CD4-positive, alpha-beta T cell (primary cell): ENCODE measurements at regions not wholly inside any gene's neighbourhood (a gene's known extent, or its start where the extent isn't known, plus 50 kb on each side); places are given as distances from the start of the nearest gene placed in this dataset.

ENCODE experiments used
- ATAC-seq: fragments of 200-7000 bp; cut with Tn5 transposase; one replicate; pipeline ENCODE4 v1.10.0; 2022; ENCODE audit warnings: mild to moderate bottlenecking; ENCODE audit not compliant: poor library complexity
- CTCF ChIA-PET: fragments of 350-600 bp; sonication (Branson Sonifier 250); formaldehyde crosslinking; loops from one replicate; lab custom pipeline; 2021; ENCODE audit warnings: antibody characterized with exemption, inconsistent platforms; lab: Charles Lee
- POLR2A ChIA-PET: fragments of 350-600 bp; sonication (Branson Sonifier 250); formaldehyde crosslinking; loops from one replicate; lab custom pipeline; 2021; ENCODE audit warnings: antibody characterized with exemption, inconsistent platforms; lab: Charles Lee
- DNase-seq, 14 experiments: peaks; one replicate each; pipeline ENCODE4 v3.0.0-alpha.2; 2013 to 2020; ENCODE audit warnings: mixed read lengths in 2 of 14
- H3K27ac ChIP-seq, 2 donors: one replicate each; pipeline versions ENCODE4 v1.5.1 to v1.7.0; 2013; ENCODE audit warnings: low read length in 2 of 2, low read depth in 1 of 2, mild to moderate bottlenecking in 1 of 2
- H3K27me3 ChIP-seq, 2 experiments: 1 replicate in 1 of 2; 2 replicates in 1 of 2; pipeline versions ENCODE4 v1.6.1 to v1.7.0; 2013; ENCODE audit warnings: low read length in 2 of 2, control low read depth in 1 of 2, mild to moderate bottlenecking in 1 of 2, moderate library complexity in 1 of 2; ENCODE audit not compliant: insufficient read depth in 2 of 2, control insufficient read depth in 1 of 2
- H3K36me3 ChIP-seq: one replicate; pipeline ENCODE4 v1.6.1; 2013; ENCODE audit warnings: low read length, control low read depth; ENCODE audit not compliant: insufficient read depth
- H3K4me1 ChIP-seq: one replicate; pipeline ENCODE4 v1.6.1; 2013; ENCODE audit warnings: low read length, control low read depth; ENCODE audit not compliant: insufficient read depth
- H3K4me3 ChIP-seq: one replicate; pipeline ENCODE4 v1.5.1; 2013; ENCODE audit warnings: mild to moderate bottlenecking, low read length, moderate library complexity
- H3K9me3 ChIP-seq, 2 experiments: 1 replicate in 1 of 2; 2 replicates in 1 of 2; pipeline versions ENCODE4 v1.6.1 to v1.7.0; 2013; ENCODE audit warnings: low read length in 2 of 2, mild to moderate bottlenecking in 2 of 2, control low read depth in 1 of 2, moderate library complexity in 1 of 2; ENCODE audit not compliant: control insufficient read depth in 1 of 2, insufficient read depth in 1 of 2
- H3K27ac Mint-ChIP-seq: one replicate; pipeline ENCODE4 v1.8.0; 2020; ENCODE audit warnings: mixed read lengths
- H3K27me3 Mint-ChIP-seq: one replicate; pipeline ENCODE4 v1.8.0; 2021; ENCODE audit warnings: mixed read lengths
- H3K36me3 Mint-ChIP-seq: one replicate; pipeline ENCODE4 v1.8.0; 2021; ENCODE audit warnings: low read depth, mixed read lengths
- H3K4me1 Mint-ChIP-seq: one replicate; pipeline ENCODE4 v1.8.0; 2021; ENCODE audit warnings: low read depth, mixed read lengths
- H3K4me3 Mint-ChIP-seq: one replicate; pipeline ENCODE4 v1.8.0; 2020; ENCODE audit warnings: mild to moderate bottlenecking, mixed read lengths
- H3K9me3 Mint-ChIP-seq: one replicate; pipeline ENCODE4 v1.8.0; 2020; ENCODE audit warnings: mixed read lengths
- intact Hi-C, 2 experiments: fragments of 100-400 bp; cut with DNase I in 1 of 2; cut with micrococcal nuclease in 1 of 2; formaldehyde crosslinking; loops; one replicate each; pipeline versions ENCODE4 v1.15.1 to v1.9.0; 2023 to 2025; cut with DNase I, micrococcal nuclease
- TF ChIP-seq, protein P1 (sequence below): fragments of 200-600 bp; IDR thresholded peaks from one replicate; pipeline ENCODE4 v1.8.0; 2022; ENCODE audit warnings: antibody characterized with exemption, mild to moderate bottlenecking

DNA sequence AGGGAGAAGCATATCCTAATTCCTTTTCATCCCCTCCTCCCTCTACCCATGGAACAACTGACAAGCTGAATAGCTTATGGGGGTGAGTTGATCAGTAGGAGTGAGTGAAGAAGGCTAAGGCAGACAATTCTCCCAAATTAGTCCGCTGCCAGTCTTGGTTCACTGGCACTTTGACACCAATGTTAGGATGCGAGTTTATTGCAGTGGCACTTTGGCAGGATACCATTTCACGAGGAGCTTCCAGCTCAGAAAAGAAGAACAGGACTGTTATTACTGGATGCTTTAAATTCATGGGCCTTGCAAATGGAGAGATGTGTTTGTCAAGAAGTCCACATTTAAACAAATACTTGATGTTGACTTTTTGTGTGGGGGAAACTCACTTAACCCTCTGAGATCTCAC, 427.6 kb downstream of the NR2F1-AS1 start:
- Mint-ChIP-seq H3K4me1 (no peaks in the 10 kb centered on the region), H3K36me3 (no peaks in the 10 kb centered on the region), H3K9me3 (no peaks in the 10 kb centered on the region), H3K27ac (no peak overlapping the region), H3K4me3 (no peak overlapping the region), H3K27me3 (no peaks in the 10 kb centered on the region)
- intact Hi-C loops = no loop called here
- TF ChIP-seq, protein P1, sequence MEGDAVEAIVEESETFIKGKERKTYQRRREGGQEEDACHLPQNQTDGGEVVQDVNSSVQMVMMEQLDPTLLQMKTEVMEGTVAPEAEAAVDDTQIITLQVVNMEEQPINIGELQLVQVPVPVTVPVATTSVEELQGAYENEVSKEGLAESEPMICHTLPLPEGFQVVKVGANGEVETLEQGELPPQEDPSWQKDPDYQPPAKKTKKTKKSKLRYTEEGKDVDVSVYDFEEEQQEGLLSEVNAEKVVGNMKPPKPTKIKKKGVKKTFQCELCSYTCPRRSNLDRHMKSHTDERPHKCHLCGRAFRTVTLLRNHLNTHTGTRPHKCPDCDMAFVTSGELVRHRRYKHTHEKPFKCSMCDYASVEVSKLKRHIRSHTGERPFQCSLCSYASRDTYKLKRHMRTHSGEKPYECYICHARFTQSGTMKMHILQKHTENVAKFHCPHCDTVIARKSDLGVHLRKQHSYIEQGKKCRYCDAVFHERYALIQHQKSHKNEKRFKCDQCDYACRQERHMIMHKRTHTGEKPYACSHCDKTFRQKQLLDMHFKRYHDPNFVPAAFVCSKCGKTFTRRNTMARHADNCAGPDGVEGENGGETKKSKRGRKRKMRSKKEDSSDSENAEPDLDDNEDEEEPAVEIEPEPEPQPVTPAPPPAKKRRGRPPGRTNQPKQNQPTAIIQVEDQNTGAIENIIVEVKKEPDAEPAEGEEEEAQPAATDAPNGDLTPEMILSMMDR = no peak
- no peaks in the 10 kb centered on the region for H3K36me3 ChIP-seq
- DNase-seq = no peak
- H3K9me3 ChIP-seq = no peaks in the 10 kb centered on the region
- ChIA-PET POLR2A (no interaction called here), CTCF (no interaction called here)
- no peaks in the 10 kb centered on the region for H3K27me3 ChIP-seq
- no peak for ATAC-seq
- H3K27ac ChIP-seq = no peak overlapping the region
- no peaks in the 10 kb centered on the region for H3K4me1 ChIP-seq
- H3K4me3 ChIP-seq = no peak overlapping the region

DNA sequence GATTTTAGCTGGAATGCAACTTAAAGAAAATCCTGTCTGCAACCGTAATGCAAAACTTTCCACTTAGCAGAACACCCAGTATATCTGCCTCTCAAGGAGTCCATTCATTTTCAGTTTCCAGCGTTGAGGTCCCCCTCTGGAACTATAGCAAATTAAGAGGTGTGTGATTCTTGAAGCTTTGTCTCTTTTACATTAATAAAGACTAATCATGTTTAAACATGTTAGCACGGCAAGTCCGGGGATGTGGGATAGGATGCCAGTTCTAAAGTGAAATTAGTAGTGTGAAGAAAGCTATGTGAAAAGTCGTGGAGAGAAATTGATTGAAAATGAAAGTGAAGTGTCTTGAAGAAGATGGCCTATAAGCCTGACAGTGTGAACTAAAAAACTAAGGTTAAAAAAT, 429.1 kb downstream of the NR2F1-AS1 start:
- H3K27ac Mint-ChIP-seq = no peak overlapping the region
- no peaks in the 10 kb centered on the region for H3K4me1 Mint-ChIP-seq
- ATAC-seq = no peak
- POLR2A ChIA-PET = no interaction called here
- Histone ChIP-seq H3K27me3 (no peaks in the 10 kb centered on the region), H3K4me3 (no peak overlapping the region), H3K9me3 (no peaks in the 10 kb centered on the region), H3K36me3 (no peaks in the 10 kb centered on the region), H3K27ac (no peak overlapping the region), H3K4me1 (no peaks in the 10 kb centered on the region)
- H3K27me3 Mint-ChIP-seq = no peaks in the 10 kb centered on the region
- H3K9me3 Mint-ChIP-seq = no peaks in the 10 kb centered on the region
- intact Hi-C loops = no loop called here
- TF ChIP-seq, protein P1 = no peak
- DNase-seq = no peak
- CTCF ChIA-PET = no interaction called here
- no peak overlapping the region for H3K4me3 Mint-ChIP-seq
- no peaks in the 10 kb centered on the region for H3K36me3 Mint-ChIP-seq

DNA sequence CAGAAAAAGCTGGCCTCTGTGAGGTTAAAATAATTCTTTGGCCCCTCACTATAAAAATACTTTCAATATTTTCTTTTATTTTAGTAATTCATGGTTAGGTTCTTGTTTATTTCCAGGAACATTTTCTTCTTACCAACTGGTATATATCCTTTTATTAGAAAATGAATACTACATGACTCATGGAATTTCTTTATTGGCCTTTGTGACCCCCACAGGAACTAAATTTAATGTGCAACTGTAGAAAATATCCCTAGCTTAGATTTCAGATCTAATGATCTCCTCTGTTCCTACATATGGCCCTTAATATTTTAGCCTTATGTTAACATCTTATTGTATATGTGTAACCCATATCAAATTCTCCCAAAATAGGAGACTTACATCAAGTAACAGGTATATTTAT, 429.9 kb downstream of the NR2F1-AS1 start:
- no peaks in the 10 kb centered on the region for H3K36me3 Mint-ChIP-seq
- no peaks in the 10 kb centered on the region for H3K9me3 Mint-ChIP-seq
- DNase-seq (no peak), ATAC-seq (no peak)
- no peaks in the 10 kb centered on the region for H3K27me3 Mint-ChIP-seq
- CTCF ChIA-PET = no interaction called here
- Histone ChIP-seq H3K27ac (no peak overlapping the region), H3K4me3 (no peak overlapping the region), H3K9me3 (no peaks in the 10 kb centered on the region), H3K36me3 (no peaks in the 10 kb centered on the region), H3K4me1 (no peaks in the 10 kb centered on the region), H3K27me3 (no peaks in the 10 kb centered on the region)
- TF ChIP-seq, protein P1 = no peak
- intact Hi-C loops = no loop called here
- no peaks in the 10 kb centered on the region for H3K4me1 Mint-ChIP-seq
- no peak overlapping the region for H3K27ac Mint-ChIP-seq
- POLR2A ChIA-PET = no interaction called here
- no peak overlapping the region for H3K4me3 Mint-ChIP-seq
